ENCODE measurements at regions not wholly inside any gene's neighbourhood (a gene's known extent, or its start where the extent isn't known, plus 50 kb on each side); places are given as distances from the start of the nearest gene placed in this dataset.

DNA sequence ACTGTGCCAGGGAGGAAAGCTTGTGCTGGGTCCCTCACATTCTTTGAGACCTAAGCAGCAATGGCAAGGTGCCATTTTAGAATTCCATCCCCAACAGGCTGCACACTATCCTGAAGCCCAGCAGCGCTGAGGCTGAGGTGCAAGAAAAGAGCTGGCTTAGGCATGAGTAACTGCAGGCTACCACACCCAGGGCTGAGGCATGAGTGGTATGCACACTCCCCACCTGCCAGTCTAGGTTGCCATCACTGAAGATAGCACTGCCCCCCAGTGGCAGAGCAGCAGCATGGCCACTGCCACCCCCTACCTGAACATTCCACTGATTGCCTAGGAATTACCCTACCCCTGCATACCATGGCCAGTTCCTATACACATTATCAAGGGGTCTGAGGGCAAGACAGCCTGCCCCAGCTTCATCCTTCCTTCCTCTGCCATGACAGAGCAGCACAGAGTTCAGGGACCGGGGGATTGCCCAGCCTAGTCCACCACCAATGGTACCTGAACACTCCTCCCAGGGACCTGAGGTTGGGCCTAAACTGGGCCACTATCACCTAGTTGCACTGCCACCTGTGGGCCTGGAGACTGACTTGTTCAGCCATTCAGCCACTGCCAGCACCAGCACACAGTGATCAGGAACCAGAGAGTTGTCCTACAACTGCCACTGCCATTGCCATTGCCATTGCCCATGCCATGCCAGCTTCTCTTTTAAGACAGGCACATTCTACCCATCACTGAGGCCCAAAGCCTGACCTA lies 129.8 kb downstream of the SATB1 start:
- no peak for DNase-seq

DNA sequence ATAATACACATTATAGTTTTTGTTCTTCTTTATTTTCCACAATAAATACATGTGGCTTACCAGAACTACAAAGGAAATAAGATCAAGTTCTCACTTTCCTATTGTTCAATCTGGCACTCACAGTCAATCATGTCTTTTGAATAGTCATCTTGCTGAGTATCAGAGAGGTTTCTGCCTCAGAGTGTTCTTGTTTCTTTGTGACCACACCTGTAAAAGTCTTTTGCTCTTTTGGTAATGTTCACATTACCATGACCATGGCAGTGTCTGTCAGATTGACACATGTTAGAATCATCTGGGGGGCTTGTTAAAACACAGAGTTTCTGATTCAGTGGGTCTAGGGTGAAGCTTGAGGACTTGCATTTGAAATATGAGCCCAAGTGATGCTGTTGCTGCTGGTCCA lies 135.0 kb downstream of the SATB1 start:
- no peak for DNase-seq

DNA sequence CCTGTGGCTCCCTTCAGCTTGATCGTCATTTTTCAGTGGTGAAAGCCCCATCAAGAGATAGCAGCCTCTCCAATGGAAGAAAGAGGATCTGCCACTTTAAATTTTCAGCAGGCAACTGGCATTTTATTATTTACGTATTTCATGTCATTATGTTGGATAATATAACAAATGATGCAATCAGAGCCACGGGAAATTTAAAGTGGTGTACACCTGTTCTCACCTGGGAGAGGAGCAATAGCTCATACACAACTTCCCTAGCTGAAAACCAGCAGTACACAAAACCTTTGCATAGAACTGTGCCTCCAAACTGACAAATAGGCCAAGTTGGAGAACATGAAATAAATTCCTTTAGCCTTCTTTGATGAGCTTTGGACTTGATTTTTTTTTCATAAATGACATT lies 136.9 kb downstream of the SATB1 start:
- DNase-seq = no peak

DNA sequence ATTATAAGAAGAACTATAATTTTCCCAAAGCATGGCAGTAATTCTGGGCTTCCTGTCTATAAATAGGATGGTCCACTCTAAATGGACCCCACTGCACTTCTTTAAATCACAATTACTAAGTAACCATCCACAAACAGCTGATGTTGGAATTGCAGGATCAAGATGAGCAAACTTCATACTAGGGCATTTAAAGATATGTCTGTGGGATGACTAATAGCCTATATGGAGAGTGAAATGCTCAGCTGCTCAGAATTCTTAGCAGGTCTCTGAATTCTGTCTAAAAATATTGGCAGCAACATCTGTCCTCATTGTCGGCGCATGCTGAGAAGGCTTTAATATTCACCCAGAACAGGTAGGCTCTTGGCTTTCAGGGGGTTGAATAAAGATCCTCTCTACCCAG lies 140.4 kb downstream of the SATB1 start:
- no peak for DNase-seq

DNA sequence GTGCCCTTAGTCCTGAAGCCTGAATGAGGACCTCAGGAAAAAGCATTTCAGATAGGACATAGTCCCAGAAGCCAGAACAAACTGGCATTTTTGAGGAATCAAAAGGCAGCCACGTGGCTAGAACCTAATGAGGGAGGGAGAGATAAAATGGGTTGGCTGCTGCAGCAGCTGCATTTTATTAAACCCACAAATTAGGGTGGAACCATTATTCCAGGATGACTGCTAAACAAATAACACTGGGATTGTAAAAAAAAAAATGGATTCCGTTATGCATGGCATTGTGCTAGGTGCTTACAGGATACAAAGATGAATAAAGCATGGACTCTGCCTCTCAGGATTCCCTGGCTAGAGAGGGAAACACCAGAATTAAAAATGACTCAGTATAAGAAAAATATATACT lies 141.5 kb downstream of the SATB1 start:
- no peak for DNase-seq

DNA sequence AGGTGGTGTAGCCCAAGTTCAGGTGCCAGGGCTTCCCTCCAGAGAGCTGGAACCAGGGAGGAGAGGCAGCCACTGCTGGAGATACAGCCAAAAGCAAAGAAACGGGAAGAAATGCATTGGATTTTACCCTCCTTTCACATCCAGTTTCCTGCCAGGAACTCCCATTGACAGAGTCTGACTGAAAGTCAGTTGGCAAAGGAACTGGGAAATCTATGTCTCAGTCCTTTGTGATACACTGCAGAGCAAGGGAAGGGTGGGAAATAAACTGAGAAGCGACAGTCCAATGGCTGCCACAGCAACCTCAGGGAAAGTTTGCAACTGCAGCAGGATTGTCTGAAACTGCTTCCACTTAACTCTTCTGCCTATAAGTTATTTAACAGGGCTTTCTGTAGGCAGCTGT lies 142.6 kb downstream of the SATB1 start:
- no peak for DNase-seq

DNA sequence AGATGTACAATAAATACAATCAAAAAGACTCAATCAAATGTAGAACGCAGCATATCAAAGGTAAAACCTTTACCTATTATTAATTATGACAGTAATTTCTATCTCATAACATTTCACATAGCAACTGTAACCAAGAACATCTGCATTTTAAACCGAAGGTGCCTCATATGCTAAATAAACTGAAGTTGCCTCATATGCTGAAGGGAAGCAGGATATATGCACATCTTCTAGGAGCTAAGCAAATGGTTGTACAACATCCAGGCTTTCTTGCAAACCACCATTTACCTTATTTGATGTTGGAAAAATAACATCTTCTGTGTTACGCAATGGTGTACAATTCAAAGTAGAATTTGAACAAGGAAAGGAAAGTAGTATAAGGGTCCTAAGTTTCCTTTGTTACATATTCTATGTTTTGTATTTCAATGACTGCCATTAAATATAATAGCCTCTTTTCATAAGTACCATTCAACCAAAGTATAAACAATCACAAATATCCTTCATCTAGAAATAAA lies 145.9 kb downstream of the SATB1 start:
- DNase-seq = no peak

DNA sequence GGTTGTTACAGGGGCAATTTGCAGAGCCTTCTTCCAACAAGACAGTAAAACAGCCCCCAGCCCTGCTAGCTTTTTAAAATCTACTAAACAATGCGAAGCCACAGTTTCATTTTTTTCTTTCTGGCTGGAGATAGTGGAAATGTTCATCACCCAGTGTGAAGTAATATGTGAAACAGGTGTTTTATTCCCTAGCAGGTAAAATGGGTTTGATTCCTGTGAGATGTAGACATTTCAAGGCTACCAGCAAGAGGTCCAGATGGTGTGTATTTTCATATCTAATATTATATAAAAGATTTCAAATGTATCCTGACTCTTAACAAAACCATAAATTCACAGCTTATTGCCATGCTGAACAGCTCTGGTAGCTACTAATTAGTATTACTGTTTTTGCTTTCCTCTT lies 160.3 kb downstream of the SATB1 start:
- DNase-seq = no peak

DNA sequence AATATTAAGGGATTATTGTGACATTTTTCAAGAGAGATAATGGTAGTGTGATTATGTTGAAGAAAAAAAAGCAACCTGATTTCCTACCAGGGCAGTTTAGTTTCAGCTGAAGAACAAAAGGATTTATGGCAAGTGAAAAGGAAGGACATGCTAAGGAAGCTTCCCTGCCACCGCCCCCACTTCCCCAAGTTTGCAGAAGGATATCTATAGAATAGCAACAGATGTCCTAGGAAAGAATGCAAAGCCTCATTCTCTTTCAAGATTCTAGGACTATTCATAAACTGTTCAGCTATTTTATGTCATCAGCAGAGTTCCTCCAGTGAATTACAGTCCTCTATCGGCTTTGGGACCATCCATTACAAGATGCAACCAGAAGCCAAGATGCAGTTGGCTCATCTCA lies 160.8 kb downstream of the SATB1 start:
- DNase-seq = no peak

DNA sequence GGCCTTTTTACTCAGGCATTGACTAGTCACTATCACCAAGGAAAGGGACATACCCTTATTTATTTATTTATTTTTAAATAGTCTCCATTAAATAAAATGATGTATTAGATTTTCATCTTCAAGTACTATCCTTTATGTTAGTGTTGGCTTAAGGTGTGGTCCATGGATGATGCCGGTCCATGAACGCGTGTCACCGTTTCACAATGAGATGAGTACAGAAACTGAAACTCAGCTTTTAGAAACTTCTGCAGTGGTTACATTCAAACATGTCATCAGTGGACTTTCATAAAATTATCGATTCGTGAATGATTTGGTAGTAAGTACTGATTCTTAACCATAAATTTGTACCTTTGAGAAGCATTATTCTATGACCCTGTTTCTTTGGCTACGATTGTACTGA lies 166.6 kb downstream of the SATB1 start:
- no peak for DNase-seq

DNA sequence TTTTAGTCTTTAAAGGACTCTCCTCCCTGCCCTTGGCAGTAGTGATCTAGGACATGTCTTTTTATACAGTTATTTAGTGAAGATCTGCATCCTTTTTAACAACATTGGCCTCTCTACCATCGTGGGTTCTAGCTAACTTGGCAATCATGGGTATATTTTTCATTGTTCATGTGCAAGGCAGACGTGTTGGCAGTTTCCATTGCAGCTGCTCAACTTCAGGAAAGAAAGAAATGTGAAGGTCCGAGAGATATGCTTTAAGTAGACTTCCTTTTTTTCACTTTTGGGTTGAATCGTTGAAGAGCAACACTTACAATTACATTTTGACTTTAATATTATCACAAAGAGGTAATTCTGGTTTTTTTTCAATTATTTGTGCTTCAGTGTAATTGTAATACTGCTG lies 172.6 kb downstream of the SATB1 start:
- no peak for DNase-seq

DNA sequence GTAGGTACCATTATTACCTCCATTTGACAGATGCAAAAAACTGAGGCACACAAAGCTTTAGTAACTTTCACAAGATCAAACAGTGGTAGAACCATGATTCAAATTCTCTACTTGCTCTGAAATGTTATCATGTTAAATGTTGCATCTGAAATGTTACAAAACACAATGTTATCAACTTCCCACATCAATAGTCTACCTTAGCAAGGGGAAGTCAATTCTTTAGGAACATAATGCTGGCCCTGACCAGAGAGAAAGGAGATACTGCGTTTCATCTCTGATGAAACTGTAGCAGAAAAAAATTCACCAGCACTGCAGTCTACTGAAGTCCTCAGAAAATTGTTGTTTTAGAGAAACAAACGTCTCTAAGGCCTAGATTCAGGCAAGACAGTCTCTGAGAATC lies 174.1 kb downstream of the SATB1 start:
- no peak for DNase-seq

DNA sequence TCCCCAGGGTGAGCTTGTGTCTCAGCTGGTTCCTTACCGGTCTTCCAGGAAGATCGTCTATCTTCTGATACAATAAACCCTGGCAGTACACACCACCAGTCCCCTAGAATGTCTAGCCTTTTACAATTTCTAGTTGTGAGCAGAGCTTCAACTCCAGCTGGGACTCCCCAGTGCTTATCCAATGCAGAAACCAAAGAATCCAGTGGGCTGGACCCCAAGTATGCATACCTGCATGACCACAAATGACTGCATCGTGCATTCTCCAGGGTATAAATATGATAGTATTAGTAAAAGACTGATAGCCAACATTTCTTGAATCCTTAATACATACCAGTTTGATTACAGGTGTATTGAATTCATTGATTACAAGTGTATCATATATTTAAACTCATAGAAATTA lies 176.0 kb downstream of the SATB1 start:
- no peak for DNase-seq

DNA sequence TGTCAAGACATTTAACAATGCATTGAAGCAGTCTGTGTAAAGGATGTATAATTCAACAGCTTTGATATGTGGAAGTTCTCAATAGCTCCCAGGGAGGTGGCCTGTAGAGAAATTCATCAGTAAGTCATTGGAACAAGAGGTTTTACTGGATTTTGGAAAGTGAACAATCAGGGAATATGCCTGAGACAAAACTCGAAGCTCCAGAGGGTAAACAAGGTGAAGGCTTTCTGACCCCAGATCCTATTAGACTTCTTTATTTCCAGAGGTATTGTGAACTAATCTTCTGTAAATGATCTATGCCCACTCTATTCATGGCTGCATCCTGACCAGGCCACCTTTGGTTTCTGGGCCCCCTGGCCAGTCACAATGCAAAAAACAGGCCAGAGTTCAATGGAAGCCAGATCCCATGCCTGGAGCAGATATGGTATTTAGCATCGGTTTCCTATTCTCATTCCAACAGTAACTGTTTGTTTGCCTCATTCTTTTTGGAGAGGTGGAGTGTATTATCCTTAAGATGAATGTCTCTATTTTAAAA lies 177.3 kb downstream of the SATB1 start:
- no peak for DNase-seq

DNA sequence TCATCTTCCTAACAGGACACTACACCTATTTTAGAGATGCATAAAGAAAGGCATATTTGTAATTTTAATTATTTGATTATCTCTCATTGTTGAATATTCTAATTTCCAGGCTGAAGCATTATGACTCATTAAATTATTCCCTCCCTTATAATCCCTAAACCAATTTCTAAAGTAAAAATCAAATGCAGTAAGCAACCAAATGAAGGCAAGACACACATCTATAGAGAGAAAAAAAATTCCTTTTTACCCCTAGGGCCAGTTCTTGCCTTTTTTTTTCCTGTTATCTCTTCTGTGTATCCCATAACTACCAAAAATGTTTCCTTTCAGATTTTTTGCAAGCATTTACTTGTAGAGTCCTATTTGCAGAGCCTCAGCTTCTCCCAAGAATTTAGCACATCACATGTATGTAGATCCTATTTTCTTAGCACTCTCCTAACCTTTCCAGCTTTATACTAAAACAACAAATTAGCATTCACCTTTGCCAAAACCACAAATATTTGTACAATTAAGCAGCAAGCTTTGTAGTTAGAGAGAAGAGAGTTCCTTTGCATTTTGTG lies 177.9 kb downstream of the SATB1 start:
- no peak for DNase-seq

DNA sequence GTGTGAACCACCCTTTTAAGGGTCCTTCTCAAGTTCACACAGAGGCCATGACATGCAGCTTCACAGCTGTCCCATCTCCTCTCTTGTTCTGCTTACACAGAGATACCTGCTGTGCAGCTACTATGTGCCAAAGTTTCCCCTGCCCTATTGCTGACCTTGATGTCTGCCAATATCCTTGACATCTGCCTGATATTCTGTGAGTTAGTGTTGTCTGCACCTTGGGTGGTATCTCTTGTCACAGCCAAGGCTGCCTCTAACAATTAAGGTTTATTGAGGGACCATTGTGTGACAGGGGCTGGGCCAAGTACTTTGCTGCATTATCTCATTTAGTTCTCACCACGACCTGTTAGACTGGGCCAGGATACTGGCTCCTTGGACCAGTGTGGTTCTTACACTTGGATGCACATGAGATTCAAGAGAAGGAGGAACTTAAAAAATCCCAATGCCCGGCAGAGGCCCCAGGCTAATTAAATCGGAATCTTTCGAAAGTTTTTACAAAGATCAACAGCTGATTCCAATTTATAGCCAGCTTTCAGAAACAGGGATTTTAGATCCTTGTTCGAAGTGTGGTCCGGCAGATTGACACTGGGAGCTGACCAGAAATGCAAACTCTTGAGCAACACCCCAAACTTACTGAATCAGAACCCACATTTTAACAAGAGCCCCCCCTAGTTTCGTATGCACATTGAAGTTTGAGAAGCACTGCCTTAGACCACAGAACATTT lies 178.6 kb downstream of the SATB1 start:
- no peak for DNase-seq

DNA sequence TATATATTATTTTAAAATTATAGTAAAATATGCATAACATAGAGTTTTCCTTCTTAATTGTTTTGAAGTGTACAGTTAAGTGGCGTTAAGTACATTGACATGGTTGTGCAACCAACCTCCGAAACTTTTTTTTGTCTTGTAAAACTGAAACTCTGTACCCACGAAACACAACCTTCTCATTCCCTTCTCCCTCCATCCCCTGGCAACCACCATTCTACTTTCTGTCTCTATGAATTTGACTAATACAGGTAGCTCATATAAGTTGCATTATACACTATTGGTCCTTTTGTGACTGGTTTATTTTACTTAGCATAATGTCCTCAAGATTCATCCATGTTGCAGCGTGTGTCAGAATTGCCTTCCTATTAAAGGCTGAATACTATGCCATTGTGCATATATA lies 179.4 kb downstream of the SATB1 start:
- DNase-seq = no peak

DNA sequence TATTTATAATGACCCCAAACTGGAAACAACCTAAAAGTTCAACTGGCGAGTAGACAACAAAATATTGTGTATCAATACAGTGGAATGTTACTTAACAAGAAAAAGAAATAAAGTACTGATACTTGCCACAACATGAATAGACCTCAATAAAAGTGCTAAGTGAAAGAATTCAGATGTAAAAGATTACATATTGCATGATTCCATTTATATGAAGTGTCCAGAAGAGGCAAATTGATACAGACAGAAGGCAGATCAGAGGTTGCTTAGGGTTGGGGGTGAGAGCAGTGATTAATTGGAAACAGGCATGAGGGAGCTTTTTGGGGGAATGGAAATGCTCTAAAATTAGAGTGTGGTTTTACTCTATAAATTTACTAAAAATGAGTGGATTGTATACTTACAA lies 183.3 kb downstream of the SATB1 start:
- no peak for DNase-seq

DNA sequence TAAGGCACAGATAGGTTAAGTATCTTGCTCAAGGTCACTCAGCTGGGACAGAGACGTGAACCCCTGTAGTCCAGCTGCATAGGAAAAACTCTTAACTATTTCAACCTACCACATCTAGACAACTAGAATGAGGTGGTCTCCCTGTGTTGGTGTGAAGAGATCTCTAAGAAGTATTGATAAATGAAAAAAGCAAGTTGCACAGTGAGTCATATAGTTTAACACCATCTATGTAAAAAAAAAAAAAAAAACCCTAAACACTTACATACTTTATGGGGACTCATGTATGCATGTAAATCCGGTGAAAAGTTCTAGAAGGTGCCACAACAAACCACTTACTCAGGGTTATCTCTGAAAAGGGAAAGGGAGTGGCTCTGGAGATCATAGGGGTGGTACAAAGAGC lies 185.5 kb downstream of the SATB1 start:
- DNase-seq = no peak

DNA sequence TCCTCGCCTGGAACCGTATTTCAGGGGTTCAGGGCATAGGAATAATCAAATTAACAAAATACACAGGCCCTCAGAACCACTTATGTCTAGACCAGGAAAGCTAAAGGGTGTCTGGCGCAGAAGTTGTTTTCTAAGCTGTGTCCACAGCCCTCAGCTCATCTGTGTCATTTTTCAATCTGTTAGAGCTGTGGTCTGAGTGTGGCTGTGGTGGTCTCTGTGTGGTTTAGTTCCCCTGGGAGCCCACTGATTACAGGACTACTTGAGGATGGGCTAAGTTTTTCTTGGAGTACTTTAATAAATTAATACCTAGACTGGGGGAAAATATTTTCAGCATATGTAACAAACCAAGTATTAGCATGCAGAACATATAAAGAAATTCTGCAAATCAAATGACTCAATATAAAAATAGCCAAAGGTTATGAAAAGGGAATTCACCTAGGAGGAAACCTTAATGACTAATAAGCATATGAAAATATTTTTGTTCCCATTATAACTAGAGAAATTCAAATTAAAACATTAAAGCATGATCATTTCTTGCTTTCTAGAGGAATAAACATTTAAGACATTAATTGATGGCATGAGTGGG lies 186.3 kb downstream of the SATB1 start:
- DNase-seq = no peak

DNA sequence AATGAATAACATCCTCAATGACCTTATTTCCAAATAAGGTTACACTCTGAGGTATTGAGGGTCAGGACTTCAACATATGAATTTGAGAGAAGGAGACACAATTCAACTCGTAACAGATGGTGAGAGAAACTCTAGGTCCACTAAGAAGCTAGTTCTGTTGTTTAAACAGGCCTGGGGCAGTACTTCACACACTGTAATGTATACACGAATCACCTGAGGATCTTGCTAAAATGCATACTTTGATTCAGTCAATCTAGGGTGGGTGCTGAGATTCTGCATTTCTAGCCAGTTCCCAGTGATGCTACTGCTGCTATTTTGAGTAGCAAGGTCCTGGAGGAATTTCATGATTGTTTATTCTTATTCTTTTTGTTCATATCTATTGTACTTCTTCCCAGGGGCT lies 186.8 kb downstream of the SATB1 start:
- DNase-seq = no peak

DNA sequence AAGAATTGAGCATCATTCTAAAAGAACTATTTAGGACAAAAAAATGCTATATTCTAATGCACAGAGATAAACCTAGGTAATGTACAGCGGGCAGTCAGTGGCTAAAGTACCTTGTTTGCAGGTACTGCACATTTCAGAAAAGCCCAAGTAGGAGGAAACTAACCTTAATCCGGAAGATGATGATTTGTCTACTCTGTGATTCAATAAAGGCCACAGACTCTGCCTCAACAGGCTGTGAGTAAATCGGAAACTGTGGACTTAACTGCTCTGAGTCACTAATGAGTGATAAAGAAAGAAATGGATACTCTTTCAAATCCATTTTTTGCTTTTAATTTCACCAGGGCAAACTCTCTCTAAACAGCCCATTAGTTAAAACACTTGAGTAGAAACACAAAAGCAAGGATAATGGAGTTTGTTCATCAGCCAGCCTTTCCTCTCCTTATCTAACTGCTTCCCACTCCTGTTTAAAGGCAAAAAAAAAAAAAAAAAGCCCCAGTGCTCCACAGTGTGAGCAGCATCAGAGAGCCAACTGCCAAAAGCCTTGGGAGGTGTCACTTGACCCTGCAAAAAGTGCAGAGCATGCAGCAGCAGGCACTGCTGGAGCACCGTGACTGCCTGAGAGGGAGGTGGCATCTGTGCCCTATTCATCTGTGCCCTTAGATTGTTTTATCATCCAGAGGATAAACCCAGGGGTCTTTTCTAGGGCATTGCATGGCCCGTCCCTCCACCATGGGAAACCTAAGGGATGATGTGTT lies 187.7 kb downstream of the SATB1 start:
- DNase-seq = no peak

DNA sequence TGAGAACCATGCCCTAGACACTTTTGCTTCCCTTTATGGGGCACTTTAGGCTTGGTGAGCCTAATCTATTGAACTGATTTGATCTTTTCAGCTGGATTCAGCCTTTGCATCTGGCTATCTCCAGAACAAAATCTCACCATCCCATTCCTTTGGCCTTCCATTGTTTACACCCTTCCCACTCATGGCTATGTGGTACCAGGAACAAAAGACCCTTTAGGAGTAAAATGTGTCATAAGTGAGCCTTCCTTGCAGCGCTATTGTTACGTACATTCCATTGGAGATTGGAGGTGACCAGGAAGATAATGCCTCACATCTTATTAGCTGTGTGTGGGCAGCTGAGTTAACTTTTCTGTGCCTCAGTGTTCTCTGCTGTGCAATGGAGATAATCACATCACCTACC lies 188.4 kb downstream of the SATB1 start:
- no peak for DNase-seq

Measured in activated gamma-delta T cell treated with Interleukin-2 at 50 U/mL for 16 hours (primary cell).